ENCODE measurements at regions not wholly inside any gene's neighbourhood (a gene's known extent, or its start where the extent isn't known, plus 50 kb on each side); places are given as distances from the start of the nearest gene placed in this dataset.

DNA sequence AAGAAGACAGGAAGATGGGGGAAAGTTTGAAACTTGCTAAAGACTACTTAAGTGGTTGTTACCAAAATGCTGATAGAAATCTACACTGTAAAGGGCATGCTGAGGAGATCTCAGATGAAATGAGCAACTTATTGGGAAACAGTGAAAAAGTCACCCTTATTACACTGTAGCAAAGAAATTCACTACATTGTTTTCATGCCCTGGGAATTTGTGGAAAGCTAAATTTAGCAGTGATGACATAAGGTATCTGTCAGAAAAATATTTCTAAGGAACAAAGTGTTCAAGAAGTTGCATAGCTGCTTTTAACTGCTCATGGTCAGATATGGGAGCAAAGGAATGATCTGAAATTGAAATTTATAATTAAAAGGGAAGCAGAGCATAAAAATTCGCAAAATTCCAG is 702.4 kb upstream of the LRRC4C start:
- TF ChIP-seq, protein P1, sequence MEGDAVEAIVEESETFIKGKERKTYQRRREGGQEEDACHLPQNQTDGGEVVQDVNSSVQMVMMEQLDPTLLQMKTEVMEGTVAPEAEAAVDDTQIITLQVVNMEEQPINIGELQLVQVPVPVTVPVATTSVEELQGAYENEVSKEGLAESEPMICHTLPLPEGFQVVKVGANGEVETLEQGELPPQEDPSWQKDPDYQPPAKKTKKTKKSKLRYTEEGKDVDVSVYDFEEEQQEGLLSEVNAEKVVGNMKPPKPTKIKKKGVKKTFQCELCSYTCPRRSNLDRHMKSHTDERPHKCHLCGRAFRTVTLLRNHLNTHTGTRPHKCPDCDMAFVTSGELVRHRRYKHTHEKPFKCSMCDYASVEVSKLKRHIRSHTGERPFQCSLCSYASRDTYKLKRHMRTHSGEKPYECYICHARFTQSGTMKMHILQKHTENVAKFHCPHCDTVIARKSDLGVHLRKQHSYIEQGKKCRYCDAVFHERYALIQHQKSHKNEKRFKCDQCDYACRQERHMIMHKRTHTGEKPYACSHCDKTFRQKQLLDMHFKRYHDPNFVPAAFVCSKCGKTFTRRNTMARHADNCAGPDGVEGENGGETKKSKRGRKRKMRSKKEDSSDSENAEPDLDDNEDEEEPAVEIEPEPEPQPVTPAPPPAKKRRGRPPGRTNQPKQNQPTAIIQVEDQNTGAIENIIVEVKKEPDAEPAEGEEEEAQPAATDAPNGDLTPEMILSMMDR (conservative IDR thresholded peaks at IDR 0.05) = no peak
- Mint-ChIP-seq H3K4me3 (no peak overlapping the region), H3K9me3 (peaks cover 4% of the 10 kb centered on the region), H3K4me1 (no peaks in the 10 kb centered on the region), H3K36me3 (ENCODE audit: low read depth) (no peaks in the 10 kb centered on the region), H3K27me3 (ENCODE audit: low read depth) (no peaks in the 10 kb centered on the region), H3K27ac (ENCODE audit: unreplicated experiment) (no peak overlapping the region)
- DNase-seq (ENCODE audit: low read depth, low spot score) = no peak

DNA sequence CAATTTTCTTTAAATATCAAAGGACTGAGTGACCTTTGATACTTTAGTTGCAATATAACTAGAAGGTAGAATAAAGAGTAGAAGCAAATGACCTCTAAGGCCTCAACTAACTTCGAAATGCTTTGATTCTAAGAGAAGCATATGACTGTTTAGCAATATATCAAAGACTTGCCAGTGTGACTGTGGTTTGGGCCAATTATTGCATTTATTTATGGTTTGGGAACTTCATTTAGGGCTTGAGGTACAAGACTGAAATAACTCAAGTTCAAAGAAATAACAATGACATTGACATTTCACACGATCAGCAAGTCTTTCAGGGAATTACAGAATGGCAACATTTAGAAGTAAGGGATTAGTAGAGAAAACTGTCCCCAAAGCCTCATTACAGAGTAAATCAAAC is 709.7 kb upstream of the LRRC4C start:
- H3K27ac Mint-ChIP-seq (ENCODE audit: unreplicated experiment) = no peak overlapping the region
- no peak for DNase-seq (ENCODE audit: low read depth, low spot score)

DNA sequence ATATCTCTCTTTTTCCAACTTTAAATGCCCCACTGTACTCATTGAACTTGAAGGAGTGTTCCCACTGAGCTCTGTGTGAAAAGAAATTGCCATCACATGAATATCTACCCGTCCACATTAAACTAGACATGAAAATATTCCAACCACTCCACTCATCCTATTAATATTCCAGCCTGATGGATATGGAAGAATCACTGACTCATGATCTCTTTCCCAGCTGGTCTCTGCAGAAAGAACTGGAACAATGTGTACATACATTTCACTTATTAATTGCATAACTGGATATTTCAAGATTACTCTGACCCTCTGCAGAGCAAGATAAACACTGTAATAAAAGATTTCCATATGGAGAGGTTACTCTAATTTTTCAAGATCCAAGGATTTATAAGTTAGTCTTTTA is 711.1 kb upstream of the LRRC4C start:
- no peaks in the 10 kb centered on the region for H3K36me3 Mint-ChIP-seq (ENCODE audit: low read depth)
- no peak overlapping the region for H3K27ac Mint-ChIP-seq (ENCODE audit: unreplicated experiment)

More for the DNA sequence above, 709.7 kb upstream of the LRRC4C start:
- no peaks in the 10 kb centered on the region for H3K36me3 Mint-ChIP-seq (ENCODE audit: low read depth)
- no peaks in the 10 kb centered on the region for H3K4me1 Mint-ChIP-seq
- TF ChIP-seq, protein P1 (conservative IDR thresholded peaks at IDR 0.05) = no peak
- H3K4me3 Mint-ChIP-seq = no peak overlapping the region
- no peaks in the 10 kb centered on the region for H3K9me3 Mint-ChIP-seq
- H3K27me3 Mint-ChIP-seq (ENCODE audit: low read depth) = no peaks in the 10 kb centered on the region

DNA sequence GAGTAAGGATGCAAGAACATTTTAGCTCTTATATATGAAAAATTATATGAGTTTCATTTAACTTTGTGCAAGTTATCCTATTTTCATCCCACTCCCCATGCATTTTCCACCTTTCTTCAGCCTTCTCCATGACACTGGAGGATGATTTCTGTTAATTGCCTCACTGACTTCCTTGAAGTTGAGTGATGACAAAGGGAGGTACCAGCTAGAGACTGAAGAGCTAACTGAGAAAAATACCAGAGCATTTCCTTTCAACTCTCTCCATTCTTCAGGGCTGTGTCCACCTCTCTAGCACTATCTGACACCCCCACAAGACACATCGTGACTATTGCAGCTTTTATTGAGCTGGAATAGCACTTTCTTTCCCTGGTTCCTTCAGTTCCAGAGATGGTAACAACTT is 711.6 kb upstream of the LRRC4C start:
- Mint-ChIP-seq H3K4me3 (no peak overlapping the region), H3K4me1 (no peaks in the 10 kb centered on the region), H3K9me3 (no peaks in the 10 kb centered on the region), H3K27me3 (ENCODE audit: low read depth) (no peaks in the 10 kb centered on the region), H3K36me3 (ENCODE audit: low read depth) (no peaks in the 10 kb centered on the region), H3K27ac (ENCODE audit: unreplicated experiment) (no peak overlapping the region)
- TF ChIP-seq, protein P1 (conservative IDR thresholded peaks at IDR 0.05) = no peak
- no peak for DNase-seq (ENCODE audit: low read depth, low spot score)

More for the DNA sequence above, 711.1 kb upstream of the LRRC4C start:
- Mint-ChIP-seq H3K9me3 (no peaks in the 10 kb centered on the region), H3K27me3 (ENCODE audit: low read depth) (no peaks in the 10 kb centered on the region), H3K4me1 (no peaks in the 10 kb centered on the region), H3K4me3 (no peak overlapping the region)
- TF ChIP-seq, protein P1 (conservative IDR thresholded peaks at IDR 0.05) = no peak
- DNase-seq (ENCODE audit: low read depth, low spot score) = no peak

DNA sequence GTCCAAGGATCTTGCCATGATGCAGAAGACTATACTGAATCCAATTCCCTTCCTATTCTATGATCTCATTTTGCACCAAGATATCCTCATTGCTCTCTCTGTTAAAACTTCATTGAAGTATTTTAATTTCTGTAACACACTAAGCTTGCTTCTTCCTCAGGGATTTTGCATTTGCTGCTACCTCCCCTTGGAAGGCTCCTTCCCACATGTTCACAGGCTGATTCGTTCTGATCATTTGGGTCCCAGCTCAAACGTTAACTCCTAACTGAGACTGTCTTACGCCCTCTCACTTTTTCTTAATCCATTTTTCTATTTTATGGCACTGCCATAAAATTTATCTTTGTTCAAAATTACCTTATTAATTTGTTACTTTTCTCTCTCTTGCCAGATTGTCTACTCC is 713.0 kb upstream of the LRRC4C start:
- Mint-ChIP-seq H3K27me3 (ENCODE audit: low read depth) (no peaks in the 10 kb centered on the region), H3K36me3 (ENCODE audit: low read depth) (no peaks in the 10 kb centered on the region), H3K27ac (ENCODE audit: unreplicated experiment) (no peak overlapping the region), H3K9me3 (no peaks in the 10 kb centered on the region), H3K4me3 (no peak overlapping the region), H3K4me1 (no peaks in the 10 kb centered on the region)
- TF ChIP-seq, protein P1 (conservative IDR thresholded peaks at IDR 0.05) = no peak
- DNase-seq (ENCODE audit: low read depth, low spot score) = no peak

DNA sequence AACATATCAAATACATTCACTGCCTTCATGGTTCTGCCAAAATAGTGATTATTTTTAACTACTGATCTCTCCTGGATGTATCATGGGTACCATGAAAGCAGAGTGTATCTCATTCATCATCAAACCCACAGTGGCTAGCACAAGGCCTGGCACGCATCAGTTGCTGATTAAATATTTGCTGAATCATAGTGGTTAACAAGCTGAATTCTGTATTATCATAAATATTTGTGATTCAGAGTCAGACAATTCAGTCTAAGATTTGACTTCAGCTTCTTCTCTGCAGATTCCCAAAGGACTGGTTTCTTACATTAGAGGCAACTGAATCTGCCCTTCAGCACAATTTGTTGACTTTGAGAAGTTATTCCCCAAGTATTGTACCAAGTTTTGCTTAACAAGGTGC is 715.8 kb upstream of the LRRC4C start:
- Mint-ChIP-seq H3K4me1 (no peaks in the 10 kb centered on the region), H3K27ac (ENCODE audit: unreplicated experiment) (no peak overlapping the region), H3K9me3 (no peaks in the 10 kb centered on the region), H3K4me3 (no peak overlapping the region), H3K36me3 (ENCODE audit: low read depth) (no peaks in the 10 kb centered on the region), H3K27me3 (ENCODE audit: low read depth) (no peaks in the 10 kb centered on the region)
- DNase-seq (ENCODE audit: low read depth, low spot score) = no peak
- TF ChIP-seq, protein P1 (conservative IDR thresholded peaks at IDR 0.05) = no peak

Data from neural crest cell (in vitro differentiated cells).